ENCODE measurements at regions not wholly inside any gene's neighbourhood (a gene's known extent, or its start where the extent isn't known, plus 50 kb on each side); places are given as distances from the start of the nearest gene placed in this dataset.
"Not testable (repeated sequence)": the region's sequence is repeated elsewhere in the genome, so short reads cannot be mapped to it uniquely, and the experiment has no call there.

GRCh38 chr12:20099395-20100183 is 268.7 kb upstream of the PDE3A start:
- H3K27ac Mint-ChIP-seq, result no peak overlapping the region
- no peak overlapping the region for H3K4me3 Mint-ChIP-seq
- no peak for ATAC-seq (ENCODE audit: low read depth in 2 of 2)
- H3K27me3 Mint-ChIP-seq, result no peaks in the 10 kb centered on the region
- H3K36me3 Mint-ChIP-seq, result no peaks in the 10 kb centered on the region
- DNase-seq, result no peak
- H3K4me1 Mint-ChIP-seq, result no peaks in the 10 kb centered on the region
- peaks cover 0 to 7% (median 3%) of the 10 kb centered on the region in 7 donors for H3K9me3 Mint-ChIP-seq

GRCh38 chr12:20101046-20101445 is 267.3 kb upstream of the PDE3A start:
- Mint-ChIP-seq H3K4me3 (no peak overlapping the region), H3K27me3 (no peaks in the 10 kb centered on the region), H3K36me3 (no peaks in the 10 kb centered on the region), H3K9me3 (peaks cover 0 to 7% (median 3%) of the 10 kb centered on the region in 7 donors), H3K27ac (no peak overlapping the region), H3K4me1 (no peaks in the 10 kb centered on the region)
- DNase-seq, result no peak
- no peak for ATAC-seq (ENCODE audit: low read depth in 2 of 2)

- Mint-ChIP-seq H3K4me3 (no peak overlapping the region), H3K4me1 (no peaks in the 10 kb centered on the region), H3K9me3 (peaks cover 0 to 9% (median 3%) of the 10 kb centered on the region in 7 donors), H3K36me3 (no peaks in the 10 kb centered on the region), H3K27me3 (no peaks in the 10 kb centered on the region), H3K27ac (no peak overlapping the region)
- no peak for DNase-seq
- ATAC-seq (ENCODE audit: low read depth in 2 of 2), result no peak
Measured at GRCh38 chr12:20105943-20106342, 262.4 kb upstream of the PDE3A start.

- Mint-ChIP-seq H3K9me3 (peaks cover 3 to 14% (median 7%) of the 10 kb centered on the region in 7 donors), H3K36me3 (no peaks in the 10 kb centered on the region), H3K27ac (no peak overlapping the region), H3K4me3 (no peak overlapping the region), H3K27me3 (no peaks in the 10 kb centered on the region), H3K4me1 (no peaks in the 10 kb centered on the region)
- DNase-seq (no peak), ATAC-seq (ENCODE audit: low read depth in 2 of 2) (no peak)
Measured at GRCh38 chr12:20109676-20110075, 258.7 kb upstream of the PDE3A start.

- H3K27me3 Mint-ChIP-seq; H3K36me3 Mint-ChIP-seq; DNase-seq; H3K4me3 Mint-ChIP-seq; H3K27ac Mint-ChIP-seq; H3K4me1 Mint-ChIP-seq; ATAC-seq (ENCODE audit: low read depth in 2 of 2): not testable (repeated sequence)
- peaks cover 0 to 20% (median 10%) of the 10 kb centered on the region in 7 donors for H3K9me3 Mint-ChIP-seq
Measured at GRCh38 chr12:20115371-20115770, 253.0 kb upstream of the PDE3A start.

- no peak for ATAC-seq (ENCODE audit: low read depth in 2 of 2)
- DNase-seq, result no peak
- peaks cover 0 to 17% (median 5%) of the 10 kb centered on the region in 7 donors for H3K9me3 Mint-ChIP-seq
- no peaks in the 10 kb centered on the region for H3K27me3 Mint-ChIP-seq
- H3K36me3 Mint-ChIP-seq, result no peaks in the 10 kb centered on the region
- H3K4me1 Mint-ChIP-seq, result no peaks in the 10 kb centered on the region
- H3K27ac Mint-ChIP-seq, result no peak overlapping the region
- no peak overlapping the region for H3K4me3 Mint-ChIP-seq
Measured at GRCh38 chr12:20119596-20120402, 248.5 kb upstream of the PDE3A start.

- Mint-ChIP-seq H3K27me3 (no peaks in the 10 kb centered on the region), H3K9me3 (peaks cover 0 to 17% (median 5%) of the 10 kb centered on the region in 7 donors), H3K36me3 (no peaks in the 10 kb centered on the region), H3K4me3 (no peak overlapping the region), H3K4me1 (no peaks in the 10 kb centered on the region), H3K27ac (no peak overlapping the region)
- DNase-seq (no peak), ATAC-seq (ENCODE audit: low read depth in 2 of 2) (no peak)
Measured at GRCh38 chr12:20120403-20120725, 248.0 kb upstream of the PDE3A start.

GRCh38 chr12:20122274-20122673 is 246.1 kb upstream of the PDE3A start:
- Mint-ChIP-seq H3K27ac (no peak overlapping the region), H3K4me1 (no peaks in the 10 kb centered on the region), H3K36me3 (no peaks in the 10 kb centered on the region), H3K9me3 (peaks cover 0 to 13% (median 2%) of the 10 kb centered on the region in 7 donors), H3K27me3 (no peaks in the 10 kb centered on the region), H3K4me3 (no peak overlapping the region)
- no peak for DNase-seq
- ATAC-seq (ENCODE audit: low read depth in 2 of 2), result no peak

GRCh38 chr12:20123465-20123864 is 244.9 kb upstream of the PDE3A start:
- ATAC-seq (ENCODE audit: low read depth in 2 of 2), result no peak
- DNase-seq, result no peak
- H3K36me3 Mint-ChIP-seq, result no peaks in the 10 kb centered on the region
- H3K4me3 Mint-ChIP-seq, result no peak overlapping the region
- H3K27ac Mint-ChIP-seq, result no peak overlapping the region
- no peaks in the 10 kb centered on the region for H3K4me1 Mint-ChIP-seq
- H3K27me3 Mint-ChIP-seq, result no peaks in the 10 kb centered on the region
- H3K9me3 Mint-ChIP-seq, result peaks cover 0 to 6% (median 0%) of the 10 kb centered on the region in 7 donors

- DNase-seq, result no peak
- ATAC-seq (ENCODE audit: low read depth in 2 of 2), result no peak
- Mint-ChIP-seq H3K27ac (no peak overlapping the region), H3K4me1 (no peaks in the 10 kb centered on the region), H3K27me3 (no peaks in the 10 kb centered on the region), H3K36me3 (no peaks in the 10 kb centered on the region), H3K4me3 (no peak overlapping the region), H3K9me3 (peaks cover 0 to 6% (median 0%) of the 10 kb centered on the region in 7 donors)
Measured at GRCh38 chr12:20125276-20125798, 243.0 kb upstream of the PDE3A start.

GRCh38 chr12:20126601-20127000 is 241.7 kb upstream of the PDE3A start:
- no peaks in the 10 kb centered on the region for H3K36me3 Mint-ChIP-seq
- H3K9me3 Mint-ChIP-seq, result peaks cover 0 to 6% (median 0%) of the 10 kb centered on the region in 7 donors
- ATAC-seq (ENCODE audit: low read depth in 2 of 2), result no peak

GRCh38 chr12:20127413-20127812 is 240.9 kb upstream of the PDE3A start:
- no peaks in the 10 kb centered on the region for H3K27me3 Mint-ChIP-seq
- peaks cover 0 to 5% (median 0%) of the 10 kb centered on the region in 7 donors for H3K9me3 Mint-ChIP-seq
- no peak overlapping the region for H3K27ac Mint-ChIP-seq
- no peak for DNase-seq
- H3K36me3 Mint-ChIP-seq, result no peaks in the 10 kb centered on the region
- no peaks in the 10 kb centered on the region for H3K4me1 Mint-ChIP-seq
- no peak overlapping the region for H3K4me3 Mint-ChIP-seq
- ATAC-seq (ENCODE audit: low read depth in 2 of 2), result no peak

More at GRCh38 chr12:20126601-20127000, 241.7 kb upstream of the PDE3A start:
- Mint-ChIP-seq H3K27me3 (no peaks in the 10 kb centered on the region), H3K27ac (peak overlapping the region in 1 of 6 donors; percentile 77), H3K4me3 (no peak overlapping the region), H3K4me1 (no peaks in the 10 kb centered on the region)
- no peak for DNase-seq

GRCh38 chr12:20128928-20129327 is 239.4 kb upstream of the PDE3A start:
- Mint-ChIP-seq H3K4me3 (no peak overlapping the region), H3K9me3 (peaks cover 0 to 2% (median 0%) of the 10 kb centered on the region in 7 donors), H3K4me1 (no peaks in the 10 kb centered on the region), H3K36me3 (no peaks in the 10 kb centered on the region), H3K27me3 (no peaks in the 10 kb centered on the region), H3K27ac (no peak overlapping the region)
- DNase-seq (no peak), ATAC-seq (ENCODE audit: low read depth in 2 of 2) (no peak)

GRCh38 chr12:20132818-20133217 is 235.5 kb upstream of the PDE3A start:
- DNase-seq (no peak), ATAC-seq (ENCODE audit: low read depth in 2 of 2) (no peak)
- H3K27ac Mint-ChIP-seq, result no peak overlapping the region
- H3K9me3 Mint-ChIP-seq, result peaks cover 0 to 4% (median 0%) of the 10 kb centered on the region in 7 donors
- no peaks in the 10 kb centered on the region for H3K4me1 Mint-ChIP-seq
- H3K27me3 Mint-ChIP-seq, result no peaks in the 10 kb centered on the region
- peak overlapping the region in 1 of 8 donors; percentile 5 for H3K4me3 Mint-ChIP-seq
- H3K36me3 Mint-ChIP-seq, result no peaks in the 10 kb centered on the region
